ENCODE measurements at regions not wholly inside any gene's neighbourhood (a gene's known extent, or its start where the extent isn't known, plus 50 kb on each side); places are given as distances from the start of the nearest gene placed in this dataset.

- TF ChIP-seq FOXP4 (CRISPR knock-in tag; IDR thresholded peaks at IDR 0.05) = no peak
- TF ChIP-seq JUND (CRISPR knock-in tag; IDR thresholded peaks at IDR 0.05) = no peak
- no peak for TF ChIP-seq ZNF580 (CRISPR knock-in tag; IDR thresholded peaks at IDR 0.05; ENCODE audit: borderline replicate concordance, low read depth)
- TF ChIP-seq SOX13 (IDR thresholded peaks at IDR 0.05) = no peak
- no peak for TF ChIP-seq SOX13 (CRISPR knock-in tag; conservative IDR thresholded peaks at IDR 0.05 in 1 of 2, IDR thresholded peaks at IDR 0.05 in 1 of 2)
- TF ChIP-seq ZMAT5 (CRISPR knock-in tag; IDR thresholded peaks at IDR 0.05; ENCODE audit: borderline replicate concordance, low read depth) = no peak
- TF ChIP-seq TMF1 (CRISPR knock-in tag; IDR thresholded peaks at IDR 0.05; ENCODE audit: low read depth) = no peak
- no peak for TF ChIP-seq ZNF552 (CRISPR knock-in tag; IDR thresholded peaks at IDR 0.05; ENCODE audit: borderline replicate concordance)
- TF ChIP-seq PHF8 (CRISPR knock-in tag; IDR thresholded peaks at IDR 0.05) = peak; percentile 50; the same call in 1 of the 2 replicates
- no peak for TF ChIP-seq ZNF251 (CRISPR knock-in tag; IDR thresholded peaks at IDR 0.05)
- TF ChIP-seq ZBTB38 (CRISPR knock-in tag; IDR thresholded peaks at IDR 0.05) = 0 out of 2 replicates have a peak, but pooled peaks have one; percentile 17
- no peak for TF ChIP-seq ZGPAT (CRISPR knock-in tag; IDR thresholded peaks at IDR 0.05)
- TF ChIP-seq TAF15 (IDR thresholded peaks at IDR 0.05; ENCODE audit: low read depth, low read length, poor library complexity, severe bottlenecking) = no peak
- TF ChIP-seq ZKSCAN8 (CRISPR knock-in tag; IDR thresholded peaks at IDR 0.05; ENCODE audit: borderline replicate concordance) = no peak
- TF ChIP-seq RCOR2 (CRISPR knock-in tag; IDR thresholded peaks at IDR 0.05) = no peak
- TF ChIP-seq HNRNPLL (IDR thresholded peaks at IDR 0.05; ENCODE audit: low read depth, low read length, poor library complexity, severe bottlenecking) = peak; percentile 49
- TF ChIP-seq CCDC6 (CRISPR knock-in tag; IDR thresholded peaks at IDR 0.05) = no peak
- TF ChIP-seq ZFX (CRISPR knock-in tag; IDR thresholded peaks at IDR 0.05; ENCODE audit: low read depth) = 0 out of 2 replicates have a peak, but pooled peaks have one; percentile 6
- no peak for TF ChIP-seq HOXA3 (CRISPR knock-in tag; IDR thresholded peaks at IDR 0.05)
- TF ChIP-seq ZNF367 (CRISPR knock-in tag; IDR thresholded peaks at IDR 0.05; ENCODE audit: borderline replicate concordance) = no peak
- TF ChIP-seq NFKB2 (CRISPR knock-in tag; IDR thresholded peaks at IDR 0.05; ENCODE audit: borderline replicate concordance) = peak; percentile 21; the same call in 1 of the 2 replicates
- TF ChIP-seq ZUFSP (CRISPR knock-in tag; IDR thresholded peaks at IDR 0.05; ENCODE audit: borderline replicate concordance) = no peak
- no peak for TF ChIP-seq EHMT2 (IDR thresholded peaks at IDR 0.05; ENCODE audit: borderline replicate concordance, low read depth, low read length)
- no peak for TF ChIP-seq POLR2G (IDR thresholded peaks at IDR 0.05; ENCODE audit: low read depth, low read length)
- TF ChIP-seq MLLT10 (CRISPR knock-in tag; IDR thresholded peaks at IDR 0.05) = no peak
Observed at GRCh38 chr18:9017167-9017904, 85.2 kb upstream of the NDUFV2 start (continued).
